ENCODE measurements at regions not wholly inside any gene's neighbourhood (a gene's known extent, or its start where the extent isn't known, plus 50 kb on each side); places are given as distances from the start of the nearest gene placed in this dataset.

DNA sequence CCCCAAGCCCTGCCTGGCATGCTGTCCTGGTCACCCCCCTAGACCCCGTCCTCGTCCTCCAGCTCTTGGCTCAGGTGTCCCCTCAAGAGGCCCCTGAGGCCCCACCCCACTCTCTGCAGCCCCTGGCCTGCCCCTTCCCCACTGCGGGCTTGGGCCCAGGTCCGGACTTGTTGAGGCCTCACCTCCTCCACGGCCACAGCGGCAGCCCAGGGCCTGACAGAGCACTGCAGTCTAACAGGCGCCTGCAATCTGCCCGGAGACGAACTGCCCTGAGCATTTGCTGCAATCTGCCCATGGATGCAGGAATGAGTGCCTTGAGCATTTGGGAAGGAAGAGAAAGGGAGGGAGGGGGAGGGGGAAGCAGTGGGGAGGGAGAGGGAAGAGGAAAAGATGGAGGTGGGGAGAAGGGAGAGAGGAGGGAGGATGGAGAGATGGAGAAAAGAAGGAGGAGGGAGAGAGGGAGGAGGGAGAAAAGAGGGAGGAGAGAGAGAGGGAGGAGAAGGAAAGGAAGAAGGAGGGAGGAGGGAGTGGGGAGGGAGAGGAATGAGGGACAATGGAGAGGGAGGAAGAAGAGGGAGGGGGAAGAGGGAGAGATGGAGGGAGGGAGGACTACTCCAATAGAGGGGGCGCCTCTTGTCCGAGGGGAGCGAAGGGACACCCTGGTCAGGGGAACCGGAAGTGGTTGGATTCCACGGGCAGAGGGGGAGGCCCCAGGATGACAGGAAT lies 73.9 kb downstream of the PDGFA start:
- TF ChIP-seq, protein P1, sequence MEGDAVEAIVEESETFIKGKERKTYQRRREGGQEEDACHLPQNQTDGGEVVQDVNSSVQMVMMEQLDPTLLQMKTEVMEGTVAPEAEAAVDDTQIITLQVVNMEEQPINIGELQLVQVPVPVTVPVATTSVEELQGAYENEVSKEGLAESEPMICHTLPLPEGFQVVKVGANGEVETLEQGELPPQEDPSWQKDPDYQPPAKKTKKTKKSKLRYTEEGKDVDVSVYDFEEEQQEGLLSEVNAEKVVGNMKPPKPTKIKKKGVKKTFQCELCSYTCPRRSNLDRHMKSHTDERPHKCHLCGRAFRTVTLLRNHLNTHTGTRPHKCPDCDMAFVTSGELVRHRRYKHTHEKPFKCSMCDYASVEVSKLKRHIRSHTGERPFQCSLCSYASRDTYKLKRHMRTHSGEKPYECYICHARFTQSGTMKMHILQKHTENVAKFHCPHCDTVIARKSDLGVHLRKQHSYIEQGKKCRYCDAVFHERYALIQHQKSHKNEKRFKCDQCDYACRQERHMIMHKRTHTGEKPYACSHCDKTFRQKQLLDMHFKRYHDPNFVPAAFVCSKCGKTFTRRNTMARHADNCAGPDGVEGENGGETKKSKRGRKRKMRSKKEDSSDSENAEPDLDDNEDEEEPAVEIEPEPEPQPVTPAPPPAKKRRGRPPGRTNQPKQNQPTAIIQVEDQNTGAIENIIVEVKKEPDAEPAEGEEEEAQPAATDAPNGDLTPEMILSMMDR (IDR thresholded peaks at IDR 0.05 in 8 of 11, conservative IDR thresholded peaks at IDR 0.05 in 3 of 11) = no peak
- no peak for TF ChIP-seq POLR2AphosphoS5 (IDR thresholded peaks at IDR 0.05)
